HCEC 1CT (cell line): ENCODE measurements at regions not wholly inside any gene's neighbourhood (a gene's known extent, or its start where the extent isn't known, plus 50 kb on each side); places are given as distances from the start of the nearest gene placed in this dataset.

Experiments
- DNase-seq: peaks from one replicate; pipeline ENCODE4 v3.0.0-alpha.2; 2017

- DNase-seq, result no peak
Measured at GRCh38 chr20:57794600-57795341, 85.0 kb upstream of the PMEPA1 start.

GRCh38 chr20:57794036-57794435 is 84.2 kb upstream of the PMEPA1 start:
- DNase-seq, result no peak

GRCh38 chr20:57793421-57793820 is 83.6 kb upstream of the PMEPA1 start:
- DNase-seq, result no peak

- DNase-seq, result no peak
Measured at GRCh38 chr20:57792386-57793080, 82.7 kb upstream of the PMEPA1 start.

GRCh38 chr20:57791966-57792365 is 82.2 kb upstream of the PMEPA1 start:
- DNase-seq, result no peak

- no peak for DNase-seq
Measured at GRCh38 chr20:57791178-57791962, 81.6 kb upstream of the PMEPA1 start.

- DNase-seq, result no peak
Measured at GRCh38 chr20:57790176-57790575, 80.4 kb upstream of the PMEPA1 start.

- DNase-seq, result no peak
Measured at GRCh38 chr20:57788936-57789613, 79.3 kb upstream of the PMEPA1 start.

GRCh38 chr20:57787990-57788781 is 78.4 kb upstream of the PMEPA1 start:
- DNase-seq, result no peak

- no peak for DNase-seq
Measured at GRCh38 chr20:57787151-57787989, 77.6 kb upstream of the PMEPA1 start.

- DNase-seq, result no peak
Measured at GRCh38 chr20:57786304-57786932, 76.6 kb upstream of the PMEPA1 start.

- DNase-seq, result no peak
Measured at GRCh38 chr20:57785720-57786119, 75.9 kb upstream of the PMEPA1 start.

GRCh38 chr20:57785061-57785460 is 75.2 kb upstream of the PMEPA1 start:
- no peak for DNase-seq

GRCh38 chr20:57783956-57784837 is 74.4 kb upstream of the PMEPA1 start:
- no peak for DNase-seq

- no peak for DNase-seq
Measured at GRCh38 chr20:57783196-57783595, 73.4 kb upstream of the PMEPA1 start.

- DNase-seq, result no peak
Measured at GRCh38 chr20:57782631-57783041, 72.8 kb upstream of the PMEPA1 start.

GRCh38 chr20:57781901-57782300 is 72.1 kb upstream of the PMEPA1 start:
- DNase-seq, result no peak

- no peak for DNase-seq
Measured at GRCh38 chr20:57780906-57781305, 71.1 kb upstream of the PMEPA1 start.

- DNase-seq, result no peak
Measured at GRCh38 chr20:57780398-57780797, 70.6 kb upstream of the PMEPA1 start.
